ENCODE measurements at regions not wholly inside any gene's neighbourhood (a gene's known extent, or its start where the extent isn't known, plus 50 kb on each side); places are given as distances from the start of the nearest gene placed in this dataset.
A peak's percentile ranks its signal among the peaks of the same experiment; 100 is the strongest.

GRCh38 chr14:100982762-100983161 lies 79.2 kb upstream of the RTL1 start:
- no peak for DNase-seq (ENCODE audit: insufficient read length, low spot score, missing footprints)
- H3K27ac ChIP-seq (ENCODE audit: low read depth, low read length): no peak overlapping the region

DNA sequence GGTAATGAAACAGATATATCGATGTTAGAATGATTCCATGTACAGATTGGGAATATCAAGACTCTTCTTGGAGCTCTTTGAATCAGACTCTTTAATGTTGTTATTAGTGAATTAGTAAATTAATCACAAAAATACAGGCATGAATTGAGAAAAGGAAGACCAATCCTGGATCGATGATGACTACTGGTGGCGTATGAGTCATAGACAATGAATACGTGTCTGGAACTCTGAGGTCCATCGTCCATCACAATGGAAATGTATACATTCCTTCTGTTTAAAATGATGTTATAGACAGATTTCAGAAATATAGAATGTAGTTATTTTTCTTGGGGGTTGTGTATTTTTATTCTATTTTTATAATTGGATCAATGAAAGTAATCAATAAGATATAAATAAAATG lies 80.2 kb upstream of the RTL1 start:
- TF ChIP-seq, protein P1, sequence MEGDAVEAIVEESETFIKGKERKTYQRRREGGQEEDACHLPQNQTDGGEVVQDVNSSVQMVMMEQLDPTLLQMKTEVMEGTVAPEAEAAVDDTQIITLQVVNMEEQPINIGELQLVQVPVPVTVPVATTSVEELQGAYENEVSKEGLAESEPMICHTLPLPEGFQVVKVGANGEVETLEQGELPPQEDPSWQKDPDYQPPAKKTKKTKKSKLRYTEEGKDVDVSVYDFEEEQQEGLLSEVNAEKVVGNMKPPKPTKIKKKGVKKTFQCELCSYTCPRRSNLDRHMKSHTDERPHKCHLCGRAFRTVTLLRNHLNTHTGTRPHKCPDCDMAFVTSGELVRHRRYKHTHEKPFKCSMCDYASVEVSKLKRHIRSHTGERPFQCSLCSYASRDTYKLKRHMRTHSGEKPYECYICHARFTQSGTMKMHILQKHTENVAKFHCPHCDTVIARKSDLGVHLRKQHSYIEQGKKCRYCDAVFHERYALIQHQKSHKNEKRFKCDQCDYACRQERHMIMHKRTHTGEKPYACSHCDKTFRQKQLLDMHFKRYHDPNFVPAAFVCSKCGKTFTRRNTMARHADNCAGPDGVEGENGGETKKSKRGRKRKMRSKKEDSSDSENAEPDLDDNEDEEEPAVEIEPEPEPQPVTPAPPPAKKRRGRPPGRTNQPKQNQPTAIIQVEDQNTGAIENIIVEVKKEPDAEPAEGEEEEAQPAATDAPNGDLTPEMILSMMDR (IDR thresholded peaks at IDR 0.05; ENCODE audit: extremely low read depth, low read depth, low read length): no peak
- H2AFZ ChIP-seq (ENCODE audit: low read length): no peak overlapping the region
- H3K36me3 ChIP-seq (ENCODE audit: insufficient read depth, low read length): peaks cover 56% of the 10 kb centered on the region
- no peak overlapping the region for H3K4me2 ChIP-seq (ENCODE audit: insufficient read depth, low read length)
- no peak overlapping the region for H3K27ac ChIP-seq (ENCODE audit: low read depth, low read length)
- peaks cover 19% of the 10 kb centered on the region for H4K20me1 ChIP-seq (ENCODE audit: insufficient read depth, low read length)
- H3K4me3 ChIP-seq (ENCODE audit: insufficient read depth, low read length): no peak overlapping the region
- H3K9me3 ChIP-seq (ENCODE audit: low read depth, low read length): no peaks in the 10 kb centered on the region
- H3K27me3 ChIP-seq (ENCODE audit: insufficient read depth, low read length): no peaks in the 10 kb centered on the region
- H3K79me2 ChIP-seq (ENCODE audit: insufficient read depth, low read length): peaks cover 4% of the 10 kb centered on the region
- no peak for DNase-seq (ENCODE audit: insufficient read length, low spot score, missing footprints)
- peaks cover 31% of the 10 kb centered on the region for H3K4me1 ChIP-seq (ENCODE audit: insufficient read depth, low read length)

More at GRCh38 chr14:100982762-100983161, 79.2 kb upstream of the RTL1 start:
- TF ChIP-seq, protein P1 (IDR thresholded peaks at IDR 0.05; ENCODE audit: extremely low read depth, low read depth, low read length): no peak
- H3K4me1 ChIP-seq (ENCODE audit: insufficient read depth, low read length): peaks cover 31% of the 10 kb centered on the region
- no peak overlapping the region for H2AFZ ChIP-seq (ENCODE audit: low read length)
- H3K9me3 ChIP-seq (ENCODE audit: low read depth, low read length): no peaks in the 10 kb centered on the region
- peaks cover 48% of the 10 kb centered on the region for H3K36me3 ChIP-seq (ENCODE audit: insufficient read depth, low read length)
- H3K79me2 ChIP-seq (ENCODE audit: insufficient read depth, low read length): peaks cover 4% of the 10 kb centered on the region
- peaks cover 19% of the 10 kb centered on the region for H4K20me1 ChIP-seq (ENCODE audit: insufficient read depth, low read length)
- H3K4me2 ChIP-seq (ENCODE audit: insufficient read depth, low read length): no peak overlapping the region
- no peaks in the 10 kb centered on the region for H3K27me3 ChIP-seq (ENCODE audit: insufficient read depth, low read length)
- no peak overlapping the region for H3K4me3 ChIP-seq (ENCODE audit: insufficient read depth, low read length)

DNA sequence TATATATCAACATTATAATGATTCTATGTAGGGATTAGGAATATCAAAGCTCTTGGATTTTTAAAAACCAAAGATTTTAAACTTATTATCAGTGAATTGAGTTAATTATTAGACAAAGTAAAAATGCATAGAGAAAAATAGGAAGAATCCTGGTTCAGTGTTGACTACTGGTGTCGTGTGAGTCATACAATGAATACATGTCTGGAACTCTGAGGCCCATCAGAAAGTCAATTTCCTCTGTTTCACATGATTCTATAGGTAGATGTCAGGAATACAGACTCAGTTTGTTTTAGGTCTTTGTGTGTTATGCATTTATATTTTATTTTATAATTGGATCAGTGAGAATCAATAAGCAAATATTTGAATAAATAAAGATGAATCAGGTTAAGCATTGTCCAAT lies 84.5 kb upstream of the RTL1 start:
- peaks cover 65% of the 10 kb centered on the region for H3K36me3 ChIP-seq (ENCODE audit: insufficient read depth, low read length)
- DNase-seq (ENCODE audit: insufficient read length, low spot score, missing footprints): no peak
- H3K4me3 ChIP-seq (ENCODE audit: insufficient read depth, low read length): no peak overlapping the region
- no peak overlapping the region for H3K4me2 ChIP-seq (ENCODE audit: insufficient read depth, low read length)
- peaks cover 3% of the 10 kb centered on the region for H3K4me1 ChIP-seq (ENCODE audit: insufficient read depth, low read length)
- H4K20me1 ChIP-seq (ENCODE audit: insufficient read depth, low read length): peaks cover 5% of the 10 kb centered on the region
- no peaks in the 10 kb centered on the region for H3K79me2 ChIP-seq (ENCODE audit: insufficient read depth, low read length)
- H3K27me3 ChIP-seq (ENCODE audit: insufficient read depth, low read length): no peaks in the 10 kb centered on the region
- H2AFZ ChIP-seq (ENCODE audit: low read length): no peak overlapping the region
- TF ChIP-seq, protein P1 (IDR thresholded peaks at IDR 0.05; ENCODE audit: extremely low read depth, low read depth, low read length): no peak
- H3K9me3 ChIP-seq (ENCODE audit: low read depth, low read length): no peaks in the 10 kb centered on the region
- H3K27ac ChIP-seq (ENCODE audit: low read depth, low read length): peak overlapping the region; percentile 17

DNA sequence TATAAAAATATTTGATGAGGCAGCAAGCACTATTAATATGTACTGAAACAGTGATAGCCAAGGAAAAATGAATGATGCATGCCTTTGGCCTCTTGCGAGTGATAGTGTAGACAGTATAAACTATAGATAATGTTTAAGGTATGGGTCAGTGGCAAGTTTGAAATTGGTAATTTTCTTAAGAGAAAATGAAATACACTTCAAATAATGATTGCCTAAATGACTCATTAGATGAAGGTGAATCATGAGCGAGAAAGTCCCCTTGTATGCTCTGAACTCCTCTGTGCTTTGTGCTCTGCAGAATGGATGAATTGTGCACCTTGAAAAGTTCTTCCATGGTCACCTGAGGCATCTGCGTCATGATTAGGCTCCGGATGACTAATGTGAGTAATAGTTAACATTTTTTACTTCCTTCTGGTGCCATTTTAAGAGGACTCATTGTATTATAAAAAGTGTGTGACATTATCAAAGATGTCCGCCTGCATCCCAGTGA lies 84.9 kb upstream of the RTL1 start:
- Histone ChIP-seq H3K27me3 (ENCODE audit: insufficient read depth, low read length) (no peaks in the 10 kb centered on the region), H3K4me3 (ENCODE audit: insufficient read depth, low read length) (no peak overlapping the region), H3K36me3 (ENCODE audit: insufficient read depth, low read length) (peaks cover 62% of the 10 kb centered on the region), H4K20me1 (ENCODE audit: insufficient read depth, low read length) (peaks cover 5% of the 10 kb centered on the region), H2AFZ (ENCODE audit: low read length) (no peak overlapping the region), H3K4me1 (ENCODE audit: insufficient read depth, low read length) (peaks cover 3% of the 10 kb centered on the region), H3K79me2 (ENCODE audit: insufficient read depth, low read length) (no peaks in the 10 kb centered on the region), H3K4me2 (ENCODE audit: insufficient read depth, low read length) (no peak overlapping the region), H3K9me3 (ENCODE audit: low read depth, low read length) (no peaks in the 10 kb centered on the region), H3K27ac (ENCODE audit: low read depth, low read length) (peak overlapping the region; percentile 17)
- TF ChIP-seq, protein P1 (IDR thresholded peaks at IDR 0.05; ENCODE audit: extremely low read depth, low read depth, low read length): no peak
- DNase-seq (ENCODE audit: insufficient read length, low spot score, missing footprints): no peak
